BLaER1 (cell line): ENCODE measurements at regions not wholly inside any gene's neighbourhood (a gene's known extent, or its start where the extent isn't known, plus 50 kb on each side); places are given as distances from the start of the nearest gene placed in this dataset.
"Not testable (repeated sequence)": the region's sequence is repeated elsewhere in the genome, so short reads cannot be mapped to it uniquely, and the experiment has no call there.

Source experiments
- H3K27ac ChIP-seq: shearing (Covaris generic); formaldehyde crosslinking; 2 replicates; pipeline ENCODE4 v1.8.1; 2022
- H3K27me3 ChIP-seq: shearing (Covaris generic); formaldehyde crosslinking; 2 replicates; pipeline ENCODE4 v1.8.1; 2022
- H3K36me3 ChIP-seq: shearing (Covaris generic); formaldehyde crosslinking; 2 replicates; pipeline ENCODE4 v1.8.1; 2022
- H3K4me1 ChIP-seq: shearing (Covaris generic); formaldehyde crosslinking; 2 replicates; pipeline ENCODE4 v1.8.1; 2022
- H3K4me2 ChIP-seq: shearing (Covaris generic); formaldehyde crosslinking; 2 replicates; pipeline ENCODE4 v1.8.1; 2022
- H3K4me3 ChIP-seq: shearing (Covaris generic); formaldehyde crosslinking; 2 replicates; pipeline ENCODE4 v1.8.1; 2022
- H3K9ac ChIP-seq: shearing (Covaris generic); formaldehyde crosslinking; 2 replicates; pipeline ENCODE4 v1.8.1; 2022
- H3K9me3 ChIP-seq: shearing (Covaris generic); formaldehyde crosslinking; 2 replicates; pipeline ENCODE4 v1.8.1; 2022
- H4K20me1 ChIP-seq: shearing (Covaris generic); formaldehyde crosslinking; 2 replicates; pipeline ENCODE4 v1.8.1; 2022
- Cebpa-rat ChIP-seq: shearing (Covaris generic); IDR thresholded peaks from 2 replicates; pipeline ENCODE4 v1.8.1; 2022

GRCh38 chr2:209305746-209306196, 118.1 kb upstream of the MAP2 start:
- no peaks in the 10 kb centered on the region for H3K4me1 ChIP-seq
- no peak for TF ChIP-seq Cebpa-rat
- H3K4me2 ChIP-seq: no peak overlapping the region
- H3K9ac ChIP-seq: no peak overlapping the region
- H3K36me3 ChIP-seq: no peaks in the 10 kb centered on the region
- H4K20me1 ChIP-seq: no peaks in the 10 kb centered on the region
- no peaks in the 10 kb centered on the region for H3K9me3 ChIP-seq
- H3K27ac ChIP-seq: no peak overlapping the region
- no peak overlapping the region for H3K4me3 ChIP-seq
- H3K27me3 ChIP-seq: no peaks in the 10 kb centered on the region

GRCh38 chr2:209307161-209308001, 116.5 kb upstream of the MAP2 start:
- Histone ChIP-seq H3K36me3 (no peaks in the 10 kb centered on the region), H3K9me3 (no peaks in the 10 kb centered on the region), H3K4me3 (no peak overlapping the region), H4K20me1 (no peaks in the 10 kb centered on the region), H3K27ac (no peak overlapping the region), H3K4me2 (no peak overlapping the region), H3K9ac (no peak overlapping the region), H3K27me3 (no peaks in the 10 kb centered on the region), H3K4me1 (no peaks in the 10 kb centered on the region)
- TF ChIP-seq Cebpa-rat: no peak

- H3K9ac ChIP-seq: no peak overlapping the region
- no peaks in the 10 kb centered on the region for H3K9me3 ChIP-seq
- H3K27ac ChIP-seq: no peak overlapping the region
- no peaks in the 10 kb centered on the region for H4K20me1 ChIP-seq
- H3K36me3 ChIP-seq: no peaks in the 10 kb centered on the region
- no peak overlapping the region for H3K4me3 ChIP-seq
- no peak for TF ChIP-seq Cebpa-rat
- no peaks in the 10 kb centered on the region for H3K4me1 ChIP-seq
- no peaks in the 10 kb centered on the region for H3K27me3 ChIP-seq
- H3K4me2 ChIP-seq: no peak overlapping the region
These were observed 115.4 kb upstream of the MAP2 start for GRCh38 chr2:209308415-209308814.

GRCh38 chr2:209311948-209312347, 111.9 kb upstream of the MAP2 start:
- no peak for TF ChIP-seq Cebpa-rat

GRCh38 chr2:209312450-209312849, 111.4 kb upstream of the MAP2 start:
- H3K9me3 ChIP-seq, H3K4me1 ChIP-seq, H3K27ac ChIP-seq, H3K27me3 ChIP-seq, H4K20me1 ChIP-seq, H3K9ac ChIP-seq, H3K4me3 ChIP-seq, H3K4me2 ChIP-seq, H3K36me3 ChIP-seq: not testable (repeated sequence)

More at GRCh38 chr2:209311948-209312347, 111.9 kb upstream of the MAP2 start:
- Histone ChIP-seq H3K27ac (no peak overlapping the region), H4K20me1 (no peaks in the 10 kb centered on the region), H3K27me3 (no peaks in the 10 kb centered on the region), H3K9me3 (no peaks in the 10 kb centered on the region), H3K4me2 (no peak overlapping the region), H3K4me3 (no peak overlapping the region), H3K36me3 (no peaks in the 10 kb centered on the region), H3K9ac (no peak overlapping the region), H3K4me1 (no peaks in the 10 kb centered on the region)

GRCh38 chr2:209314653-209315052, 109.2 kb upstream of the MAP2 start:
- Histone ChIP-seq H3K4me1 (no peaks in the 10 kb centered on the region), H3K4me2 (no peak overlapping the region), H3K9ac (no peak overlapping the region), H3K27ac (no peak overlapping the region), H3K36me3 (no peaks in the 10 kb centered on the region), H3K27me3 (no peaks in the 10 kb centered on the region), H4K20me1 (no peaks in the 10 kb centered on the region), H3K9me3 (no peaks in the 10 kb centered on the region), H3K4me3 (no peak overlapping the region)
- TF ChIP-seq Cebpa-rat: no peak

- TF ChIP-seq Cebpa-rat: no peak
- Histone ChIP-seq H3K9ac (no peak overlapping the region), H3K9me3 (no peaks in the 10 kb centered on the region), H3K36me3 (no peaks in the 10 kb centered on the region), H4K20me1 (no peaks in the 10 kb centered on the region), H3K4me2 (no peak overlapping the region), H3K4me3 (no peak overlapping the region), H3K27me3 (no peaks in the 10 kb centered on the region), H3K4me1 (no peaks in the 10 kb centered on the region), H3K27ac (no peak overlapping the region)
These were observed 107.7 kb upstream of the MAP2 start for GRCh38 chr2:209316141-209316540.

- TF ChIP-seq Cebpa-rat: no peak
- Histone ChIP-seq H3K27ac (no peak overlapping the region), H3K9me3 (no peaks in the 10 kb centered on the region), H3K4me2 (no peak overlapping the region), H4K20me1 (no peaks in the 10 kb centered on the region), H3K4me1 (no peaks in the 10 kb centered on the region), H3K36me3 (no peaks in the 10 kb centered on the region), H3K27me3 (no peaks in the 10 kb centered on the region), H3K4me3 (no peak overlapping the region), H3K9ac (no peak overlapping the region)
These were observed 102.8 kb upstream of the MAP2 start for GRCh38 chr2:209321076-209321475.

GRCh38 chr2:209321581-209321980, 102.3 kb upstream of the MAP2 start:
- no peaks in the 10 kb centered on the region for H4K20me1 ChIP-seq
- no peak overlapping the region for H3K9ac ChIP-seq
- no peaks in the 10 kb centered on the region for H3K27me3 ChIP-seq
- no peaks in the 10 kb centered on the region for H3K9me3 ChIP-seq
- H3K4me1 ChIP-seq: no peaks in the 10 kb centered on the region
- H3K4me2 ChIP-seq: no peak overlapping the region
- no peaks in the 10 kb centered on the region for H3K36me3 ChIP-seq
- no peak overlapping the region for H3K27ac ChIP-seq
- no peak for TF ChIP-seq Cebpa-rat
- H3K4me3 ChIP-seq: no peak overlapping the region

GRCh38 chr2:209322041-209322440, 101.8 kb upstream of the MAP2 start:
- Histone ChIP-seq H3K4me2 (no peak overlapping the region), H3K4me1 (no peaks in the 10 kb centered on the region), H4K20me1 (no peaks in the 10 kb centered on the region), H3K4me3 (no peak overlapping the region), H3K36me3 (no peaks in the 10 kb centered on the region), H3K27ac (no peak overlapping the region), H3K9ac (no peak overlapping the region), H3K9me3 (no peaks in the 10 kb centered on the region), H3K27me3 (no peaks in the 10 kb centered on the region)
- TF ChIP-seq Cebpa-rat: no peak
